ENCODE measurements at regions not wholly inside any gene's neighbourhood (a gene's known extent, or its start where the extent isn't known, plus 50 kb on each side); places are given as distances from the start of the nearest gene placed in this dataset.

GRCh38 chr10:29857843-29858701 is 201.3 kb downstream of the JCAD start:
- no peak for DNase-seq (ENCODE audit: low spot score)

DNA sequence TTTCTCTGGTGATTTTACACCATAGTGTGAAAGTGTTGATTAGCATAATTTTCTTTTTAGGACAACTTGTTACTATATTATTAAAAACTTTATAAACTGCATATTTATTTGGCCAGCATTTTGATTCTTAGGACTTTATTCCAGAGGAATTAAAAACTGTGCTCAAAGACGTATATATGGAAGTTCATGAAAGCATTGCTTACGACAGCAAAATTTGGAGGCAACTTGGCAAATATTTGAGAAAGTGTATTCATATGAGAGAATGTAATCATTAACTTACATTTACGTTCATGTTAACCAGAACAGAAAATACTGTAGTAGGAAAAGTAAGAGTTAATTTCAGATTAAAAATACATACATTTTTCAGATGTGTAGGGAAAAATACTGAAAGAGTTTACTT is 203.1 kb downstream of the JCAD start:
- DNase-seq (ENCODE audit: low spot score) = no peak

DNA sequence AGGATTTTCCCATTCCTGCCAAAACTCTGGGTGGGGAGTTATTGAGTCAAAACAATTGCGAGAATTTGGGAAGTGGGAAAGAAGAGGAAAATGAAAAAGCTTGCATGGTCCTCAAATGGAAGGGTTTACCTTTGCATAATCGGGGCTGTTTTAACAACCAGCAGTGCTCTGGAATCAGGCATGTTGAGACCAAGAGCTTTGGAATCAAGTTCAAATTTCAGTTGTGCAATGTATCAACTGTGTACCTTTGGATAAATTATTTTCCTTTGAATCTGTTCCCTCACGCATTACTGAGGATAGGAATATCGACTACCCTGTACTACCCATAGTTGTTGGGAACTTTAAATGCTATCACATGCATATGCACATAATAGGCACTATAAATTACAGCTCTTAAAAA is 205.5 kb downstream of the JCAD start:
- DNase-seq (ENCODE audit: low spot score) = no peak

- no peak for DNase-seq (ENCODE audit: low spot score)
Measured at GRCh38 chr10:29851241-29851640, 208.1 kb downstream of the JCAD start.

DNA sequence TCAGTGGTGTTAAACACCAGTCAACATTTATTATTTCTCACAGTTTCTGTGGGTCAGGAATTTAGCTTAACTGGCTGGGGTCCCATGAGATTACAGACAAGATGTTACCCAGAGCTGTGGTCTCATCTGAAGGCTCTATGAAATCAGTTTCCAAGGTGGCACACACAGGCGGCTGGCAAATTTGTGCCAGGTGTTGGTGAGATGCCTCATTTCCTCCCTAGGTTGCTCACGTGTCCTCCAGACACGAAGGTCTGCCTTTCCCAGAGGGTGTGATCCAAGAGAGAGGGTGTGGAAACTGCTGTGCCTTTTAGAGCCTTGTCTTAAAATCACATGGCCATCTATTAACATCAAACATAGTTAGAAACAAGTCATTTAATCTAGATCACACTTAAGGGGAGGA is 209.0 kb downstream of the JCAD start:
- DNase-seq (ENCODE audit: low spot score) = no peak

GRCh38 chr10:29849886-29850285 is 209.5 kb downstream of the JCAD start:
- DNase-seq (ENCODE audit: low spot score) = no peak

DNA sequence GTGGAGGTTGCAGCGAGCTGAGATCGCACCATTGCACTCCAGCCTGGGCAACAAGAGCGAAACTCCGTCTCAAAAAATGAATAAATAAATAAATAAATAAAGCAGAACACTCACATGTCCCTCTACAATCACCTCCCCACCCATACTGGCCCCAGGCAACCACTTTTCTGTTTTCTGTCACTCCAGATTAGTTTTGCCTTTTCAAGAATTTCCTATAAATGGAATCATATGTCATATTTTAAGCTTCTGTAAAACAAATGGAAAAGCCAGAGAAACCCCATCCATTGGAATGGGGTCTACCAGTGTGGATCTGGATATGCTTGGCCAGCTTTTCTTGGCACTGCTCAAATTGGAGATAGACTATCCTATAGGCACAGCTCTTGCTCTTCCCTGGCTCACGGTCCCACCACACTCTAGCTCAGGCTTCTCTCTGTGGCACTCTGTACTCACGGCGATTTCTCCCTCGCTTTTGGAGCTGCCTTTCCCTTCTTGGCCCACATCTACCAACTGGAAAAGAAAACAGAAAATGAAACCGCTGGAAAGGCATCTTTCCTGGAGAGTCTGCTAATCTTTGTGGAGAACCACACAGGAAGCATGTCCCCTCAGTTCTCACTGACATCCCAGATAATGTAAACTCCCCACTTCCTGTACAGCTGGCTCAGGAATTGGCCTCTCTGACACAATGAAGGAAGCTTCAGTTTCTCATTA is 210.1 kb downstream of the JCAD start:
- DNase-seq (ENCODE audit: low spot score) = no peak

DNA sequence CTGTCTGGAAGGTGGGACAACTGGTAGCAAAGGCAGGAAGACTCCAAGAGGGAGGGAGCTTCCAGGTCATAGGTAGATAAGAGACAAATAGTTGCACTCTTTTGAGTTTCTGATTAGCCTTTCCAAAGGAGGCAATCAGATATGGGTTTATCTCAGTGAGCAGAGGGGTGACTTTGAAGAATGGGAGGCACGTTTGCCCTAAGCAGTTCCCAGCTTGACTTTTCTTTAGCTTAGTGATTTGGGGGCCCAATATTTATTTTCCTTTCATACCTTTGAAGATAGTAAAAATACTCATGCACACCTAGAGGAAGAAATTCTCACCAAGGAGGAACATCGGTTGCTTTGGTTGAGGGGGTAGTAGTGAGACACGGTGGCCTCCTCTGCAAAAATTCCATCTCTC is 212.1 kb upstream of the SVIL start:
- no peak for DNase-seq (ENCODE audit: low spot score)

GRCh38 chr10:29845166-29845565 is 210.4 kb upstream of the SVIL start:
- DNase-seq (ENCODE audit: low spot score) = no peak

- no peak for DNase-seq (ENCODE audit: low spot score)
Measured at GRCh38 chr10:29843143-29843542, 208.4 kb upstream of the SVIL start.

DNA sequence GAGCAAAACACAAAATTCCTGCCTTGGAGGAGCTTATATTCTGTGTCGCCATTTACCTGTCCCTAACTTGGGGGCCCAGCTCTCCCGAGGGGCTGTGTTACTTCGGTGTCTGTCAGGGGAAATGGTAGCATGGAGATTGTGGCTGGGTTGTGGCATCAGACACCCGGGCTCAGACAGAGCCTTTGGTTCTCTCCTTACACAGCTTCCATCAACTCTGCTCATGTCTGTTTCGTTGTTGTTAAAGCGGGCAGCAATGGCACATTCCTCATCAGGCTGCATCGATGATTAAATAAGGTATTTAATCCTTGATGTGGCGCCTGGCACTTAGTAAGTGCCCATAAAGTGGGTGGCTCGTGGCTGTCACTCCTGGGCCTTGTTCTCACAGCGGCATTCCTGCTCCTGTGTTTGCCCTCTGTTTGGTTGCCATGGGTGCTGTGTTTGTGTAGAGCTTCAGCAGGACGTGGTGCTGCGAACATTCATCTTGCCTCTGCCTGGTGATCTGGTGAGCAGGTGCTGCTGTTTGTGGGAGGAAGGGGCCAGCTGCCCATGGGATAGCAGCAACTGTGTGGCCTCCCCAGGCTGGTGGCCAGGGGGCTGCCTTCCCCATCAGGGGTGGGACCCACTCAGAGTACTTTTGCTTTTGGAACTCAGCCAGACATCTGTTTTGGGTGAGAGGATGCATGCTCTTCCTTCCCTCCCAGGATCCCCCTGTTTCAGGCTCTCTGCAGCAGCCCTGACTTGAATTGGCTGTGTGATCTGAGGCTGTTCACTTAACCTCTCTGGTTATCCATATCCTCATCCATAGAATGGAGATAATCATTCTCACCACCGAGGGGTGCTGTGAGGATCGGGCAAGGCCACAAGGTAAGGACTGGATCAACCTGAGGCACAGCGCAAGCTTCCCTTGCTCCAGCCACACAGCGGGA is 207.2 kb upstream of the SVIL start:
- no peak for DNase-seq (ENCODE audit: low spot score)

- no peak for DNase-seq (ENCODE audit: low spot score)
Measured at GRCh38 chr10:29840516-29841276, 205.9 kb upstream of the SVIL start.

DNA sequence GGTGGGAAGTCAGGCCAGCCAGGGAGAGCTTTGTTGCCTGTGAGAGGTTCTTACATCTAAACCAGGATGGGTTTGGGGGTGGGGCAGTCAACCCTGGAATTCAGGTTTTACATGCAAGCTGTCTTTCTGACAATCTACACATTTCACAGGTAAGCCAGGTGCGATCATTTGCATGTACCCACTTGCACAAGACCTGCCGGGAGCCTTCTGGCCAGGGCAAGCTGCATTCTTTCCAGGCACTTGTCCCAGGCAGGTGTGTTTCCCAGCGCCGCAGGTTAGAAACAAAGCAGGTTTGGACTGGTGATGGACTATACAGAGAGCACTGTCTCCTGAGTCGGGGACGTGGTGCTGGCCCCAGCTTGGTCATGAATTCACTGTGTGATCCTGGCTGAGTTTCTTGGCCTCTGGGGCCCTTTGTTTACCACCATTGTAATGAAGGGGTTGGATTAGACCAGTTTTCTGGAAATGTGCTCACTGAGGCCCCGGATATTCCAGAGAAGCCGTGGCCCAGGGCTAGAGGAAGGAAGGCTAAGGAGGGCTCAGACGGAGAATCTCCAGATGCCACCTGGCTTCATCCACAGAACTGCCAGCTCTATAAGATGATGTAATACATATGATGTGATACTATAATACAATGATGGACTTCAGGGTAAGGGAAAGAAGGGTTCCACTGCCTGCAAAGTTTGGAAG is 205.2 kb upstream of the SVIL start:
- DNase-seq (ENCODE audit: low spot score) = no peak

GRCh38 chr10:29838539-29838938 is 203.8 kb upstream of the SVIL start:
- DNase-seq (ENCODE audit: low spot score) = no peak

- no peak for DNase-seq (ENCODE audit: low spot score)
Measured at GRCh38 chr10:29837586-29837985, 202.8 kb upstream of the SVIL start.

- no peak for DNase-seq (ENCODE audit: low spot score)
Measured at GRCh38 chr10:29836396-29836795, 201.6 kb upstream of the SVIL start.

DNA sequence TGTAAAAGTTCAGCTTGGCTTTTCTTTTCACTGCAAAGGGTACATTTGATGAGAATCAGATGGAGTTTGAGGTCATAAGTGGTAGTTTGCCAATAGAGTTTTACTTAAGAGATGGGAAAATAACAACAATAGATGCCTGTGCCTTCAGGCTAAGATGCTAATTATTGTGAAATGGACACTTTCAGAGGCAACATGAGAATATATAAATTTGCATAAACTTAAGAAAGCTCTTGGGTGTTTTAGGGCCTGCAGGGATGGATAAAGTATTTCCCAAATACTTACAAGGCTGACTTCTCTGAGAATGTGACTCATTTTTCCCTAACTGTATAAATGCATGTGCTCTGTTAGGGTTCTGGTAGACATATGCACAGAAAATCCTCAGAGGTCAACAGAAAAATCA is 200.3 kb upstream of the SVIL start:
- DNase-seq (ENCODE audit: low spot score) = no peak

GRCh38 chr10:29830531-29831512 is 196.1 kb upstream of the SVIL start:
- no peak for DNase-seq (ENCODE audit: low spot score)

DNA sequence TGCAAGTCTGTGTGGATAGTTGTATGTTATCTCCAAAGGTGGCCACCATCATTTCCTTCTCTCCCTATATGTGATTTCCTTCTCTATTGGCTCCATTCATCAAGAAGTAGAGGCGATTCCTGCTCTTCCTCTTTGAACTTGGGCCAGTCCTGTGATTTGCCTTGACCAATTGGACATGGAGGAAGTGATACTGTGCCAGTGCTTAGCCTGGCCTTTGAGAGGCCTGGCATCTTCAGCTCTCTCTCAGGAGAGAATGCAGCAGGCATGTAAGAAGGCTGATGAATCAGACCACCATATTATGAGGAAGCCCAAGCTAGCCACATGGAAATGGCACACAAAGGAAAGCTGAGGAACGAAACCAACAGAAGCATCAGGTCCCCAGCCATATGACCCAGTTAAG is 195.0 kb upstream of the SVIL start:
- no peak for DNase-seq (ENCODE audit: low spot score)
